ENCODE measurements at regions not wholly inside any gene's neighbourhood (a gene's known extent, or its start where the extent isn't known, plus 50 kb on each side); places are given as distances from the start of the nearest gene placed in this dataset.
"Not testable (repeated sequence)": the region's sequence is repeated elsewhere in the genome, so short reads cannot be mapped to it uniquely, and the experiment has no call there.

DNA sequence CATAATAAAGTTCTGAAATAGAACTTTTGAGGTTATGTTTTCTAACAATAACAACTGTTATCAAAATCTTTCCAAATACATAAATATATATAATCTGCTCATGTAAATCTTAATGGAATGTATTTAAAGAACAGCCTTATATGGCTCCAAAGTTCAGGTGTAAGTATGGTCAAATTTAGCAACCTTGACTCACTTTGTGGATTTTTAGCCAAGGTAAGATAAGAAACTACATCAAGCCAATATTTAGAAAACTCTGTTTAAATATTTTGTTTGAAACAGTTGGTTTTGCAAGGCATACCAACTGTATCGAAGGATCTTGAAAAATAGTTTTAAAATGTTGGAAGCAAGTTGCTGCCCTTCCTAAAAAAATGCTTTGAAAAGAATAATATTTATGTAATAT is 228.9 kb upstream of the SEMA3D start:
- no peak for DNase-seq (ENCODE audit: low spot score)

- no peak for DNase-seq (ENCODE audit: low spot score)
These were observed 226.9 kb upstream of the SEMA3D start for GRCh38 chr7:85413718-85414117.

- no peak for DNase-seq (ENCODE audit: low spot score)
These were observed 226.1 kb upstream of the SEMA3D start for GRCh38 chr7:85412912-85413311.

DNA sequence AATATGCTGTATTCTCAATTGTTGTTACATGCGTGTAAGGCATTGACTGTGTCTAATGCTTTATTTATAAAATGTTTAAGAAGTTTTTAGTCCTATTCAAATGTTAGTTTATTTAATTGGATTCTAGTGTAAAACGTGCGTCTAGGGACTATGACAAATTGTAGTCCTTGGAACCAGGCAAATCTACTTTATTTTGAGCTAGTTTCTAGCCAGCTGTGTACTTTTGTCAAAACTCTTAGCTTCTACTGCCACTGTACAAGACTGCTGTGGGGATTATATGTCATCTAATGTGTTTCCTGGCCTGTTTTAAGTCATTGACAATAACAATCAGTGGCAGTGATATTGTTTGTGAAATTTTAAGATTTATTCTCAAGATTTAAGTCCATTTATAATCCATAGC is 220.5 kb upstream of the SEMA3D start:
- DNase-seq (ENCODE audit: low spot score) = no peak

DNA sequence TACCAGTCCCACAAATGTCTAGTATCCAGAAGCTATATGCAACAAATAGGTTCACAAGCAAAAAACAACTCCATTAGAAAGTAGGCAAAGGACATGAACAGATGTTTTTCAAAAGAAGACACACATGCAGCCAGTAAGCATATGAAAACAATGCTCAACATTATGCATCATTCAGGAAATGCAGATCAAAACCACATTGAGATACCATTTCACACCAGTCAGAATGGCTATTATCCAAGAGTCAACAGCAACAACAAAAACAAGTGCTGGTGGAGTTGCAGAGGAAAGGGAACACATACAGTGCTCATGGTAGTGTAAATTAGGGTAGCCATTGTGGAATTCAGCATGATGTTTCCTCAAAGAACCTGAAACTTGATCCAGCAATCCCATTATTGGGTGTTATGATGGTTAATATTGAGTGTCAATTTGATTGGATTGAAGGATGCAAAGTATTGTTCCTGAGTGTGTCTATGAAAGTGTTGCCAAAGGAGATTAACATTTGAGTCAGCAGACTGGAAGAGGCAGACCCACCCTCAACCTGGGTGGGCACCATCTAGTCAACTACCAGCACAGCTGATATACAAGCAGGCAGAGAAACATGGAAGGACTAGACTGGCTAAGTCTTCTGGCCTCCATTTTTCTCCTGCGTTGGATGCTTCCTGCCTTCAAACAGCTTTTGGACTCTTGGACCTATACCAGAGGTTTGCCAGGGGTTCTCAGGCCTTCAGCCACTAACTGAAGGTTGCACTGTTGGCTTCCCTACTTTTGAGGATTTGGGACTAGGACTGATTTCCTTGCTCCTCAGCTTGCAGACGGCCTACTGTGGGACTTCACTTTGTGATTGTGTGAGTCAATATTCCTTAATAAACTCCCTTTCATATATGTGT is 218.4 kb upstream of the SEMA3D start:
- DNase-seq (ENCODE audit: low spot score) = no peak

GRCh38 chr7:85396676-85397075 is 209.8 kb upstream of the SEMA3D start:
- DNase-seq (ENCODE audit: low spot score) = no peak

GRCh38 chr7:85392789-85393188 is 205.9 kb upstream of the SEMA3D start:
- DNase-seq (ENCODE audit: low spot score) = no peak

GRCh38 chr7:85392326-85392725 is 205.5 kb upstream of the SEMA3D start:
- no peak for DNase-seq (ENCODE audit: low spot score)

DNA sequence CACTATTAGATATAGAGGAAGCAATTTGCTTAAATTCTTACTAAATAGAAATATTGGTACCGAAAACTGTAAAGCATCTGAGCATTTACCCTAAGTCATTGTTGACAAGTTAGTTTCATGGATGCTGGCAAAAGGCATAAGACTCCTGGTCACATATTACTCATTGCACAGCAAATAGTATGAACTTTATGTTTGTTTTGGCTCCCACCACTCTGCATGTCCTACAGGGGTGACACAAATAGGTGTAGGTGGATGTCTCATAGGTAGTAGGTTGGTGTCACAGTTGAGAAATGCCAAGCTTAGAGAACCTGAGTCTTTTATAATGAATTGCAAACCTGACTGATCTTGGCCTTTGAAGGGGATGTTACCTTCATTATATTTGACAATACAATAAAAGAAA is 199.6 kb upstream of the SEMA3D start:
- no peak for DNase-seq (ENCODE audit: low spot score)

GRCh38 chr7:85384392-85384791 is 197.5 kb upstream of the SEMA3D start:
- no peak for DNase-seq (ENCODE audit: low spot score)

DNA sequence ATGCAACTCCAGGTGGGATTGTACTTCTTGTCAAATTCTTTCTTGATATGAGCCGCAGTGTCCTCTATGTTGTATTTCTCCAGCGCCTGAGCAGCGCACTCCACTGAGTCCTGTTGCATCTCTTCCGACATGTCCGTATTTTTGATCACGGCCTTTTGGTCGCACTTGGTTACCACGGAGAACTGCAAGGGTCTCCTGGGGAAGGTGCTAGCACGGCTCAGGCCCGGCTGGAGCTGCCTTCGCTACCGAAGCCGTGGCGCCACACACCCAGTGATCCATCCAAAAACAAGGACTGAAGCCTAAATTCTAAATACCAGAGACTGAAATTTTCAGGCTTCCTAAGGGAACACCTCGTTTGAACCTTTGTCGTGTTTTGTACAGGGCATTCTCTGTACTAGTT is 194.4 kb upstream of the SEMA3D start:
- DNase-seq (ENCODE audit: low spot score) = no peak

- DNase-seq (ENCODE audit: low spot score) = no peak
These were observed 189.7 kb upstream of the SEMA3D start for GRCh38 chr7:85376589-85376988.

DNA sequence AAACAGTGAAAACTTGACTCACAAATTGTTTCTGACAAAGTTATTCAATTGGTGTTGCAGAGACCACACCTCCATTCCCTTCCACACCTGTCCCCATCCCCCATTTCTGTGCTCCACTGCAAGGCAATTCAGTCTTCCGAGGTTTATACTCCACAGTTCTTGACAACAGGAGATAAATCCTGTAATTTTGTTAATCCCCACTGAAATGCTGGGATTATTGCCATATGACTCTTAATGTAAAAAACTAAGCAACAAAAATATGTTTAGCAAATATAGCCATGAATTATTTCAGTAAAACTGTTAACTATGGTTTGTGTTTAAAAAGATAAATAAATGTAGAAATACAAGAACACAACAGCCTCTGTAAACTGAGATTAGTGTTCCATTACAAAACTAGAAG is 170.1 kb upstream of the SEMA3D start:
- no peak for DNase-seq (ENCODE audit: low spot score)

DNA sequence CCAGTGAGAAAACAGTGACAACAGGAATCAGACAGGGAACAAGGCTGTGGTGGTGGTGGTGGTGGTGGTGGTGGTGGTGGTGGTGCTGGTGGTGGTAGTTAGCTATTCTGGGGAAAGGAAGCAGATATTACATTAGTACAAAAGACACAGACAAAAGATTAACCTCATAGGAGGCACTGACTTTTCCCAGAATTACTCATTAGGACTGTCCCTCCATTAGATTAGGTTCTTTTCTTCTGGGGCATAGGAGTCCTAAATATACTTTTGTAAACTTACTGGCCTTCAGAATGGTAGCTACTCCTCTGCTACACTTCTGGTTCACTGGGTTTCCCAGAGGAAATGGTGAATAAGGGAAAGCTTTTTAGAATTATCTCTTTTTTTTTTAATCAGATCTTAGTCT is 156.6 kb upstream of the SEMA3D start:
- no peak for DNase-seq (ENCODE audit: low spot score)

- DNase-seq (ENCODE audit: low spot score) = no peak
These were observed 155.9 kb upstream of the SEMA3D start for GRCh38 chr7:85342781-85343180.

- no peak for DNase-seq (ENCODE audit: low spot score)
These were observed 155.1 kb upstream of the SEMA3D start for GRCh38 chr7:85341973-85342372.

GRCh38 chr7:85341121-85341520 is 154.3 kb upstream of the SEMA3D start:
- peak; percentile 11 for DNase-seq (ENCODE audit: low spot score)

- no peak for DNase-seq (ENCODE audit: low spot score)
These were observed 149.2 kb upstream of the SEMA3D start for GRCh38 chr7:85336086-85336485.

GRCh38 chr7:85335113-85335512 is 148.3 kb upstream of the SEMA3D start:
- DNase-seq (ENCODE audit: low spot score) = not testable (repeated sequence)

- DNase-seq (ENCODE audit: low spot score) = no peak
These were observed 141.7 kb upstream of the SEMA3D start for GRCh38 chr7:85328456-85328998.

- no peak for DNase-seq (ENCODE audit: low spot score)
These were observed 137.4 kb upstream of the SEMA3D start for GRCh38 chr7:85324145-85324799.

GRCh38 chr7:85322252-85322651 is 135.4 kb upstream of the SEMA3D start:
- no peak for DNase-seq (ENCODE audit: low spot score)
